Subcutaneous abdominal adipose tissue (tissue), 5 donors: ENCODE measurements at regions not wholly inside any gene's neighbourhood (a gene's known extent, or its start where the extent isn't known, plus 50 kb on each side); places are given as distances from the start of the nearest gene placed in this dataset.
"Not testable (repeated sequence)": the region's sequence is repeated elsewhere in the genome, so short reads cannot be mapped to it uniquely, and the experiment has no call there.

Source experiments
- H3K27ac ChIP-seq: one replicate; pipeline ENCODE4 v1.7.0; 2013; ENCODE audit warnings: low read depth, mild to moderate bottlenecking, inconsistent platforms, low read length, moderate library complexity
- H3K27me3 ChIP-seq, 5 donors: one replicate each; pipeline ENCODE4 v1.7.0; 2013; ENCODE audit warnings: low read length in 5 of 5, inconsistent platforms in 1 of 5; ENCODE audit not compliant: control insufficient read depth in 5 of 5, insufficient read depth in 4 of 5
- H3K36me3 ChIP-seq, 5 donors: one replicate each; pipeline ENCODE4 v1.7.0; 2013; ENCODE audit warnings: low read length in 5 of 5; ENCODE audit not compliant: control insufficient read depth in 5 of 5, insufficient read depth in 5 of 5
- H3K4me1 ChIP-seq, 5 donors: one replicate each; pipeline ENCODE4 v1.7.0; 2013; ENCODE audit warnings: low read length in 5 of 5, mild to moderate bottlenecking in 3 of 5, moderate library complexity in 1 of 5; ENCODE audit not compliant: control insufficient read depth in 5 of 5, insufficient read depth in 5 of 5
- H3K4me3 ChIP-seq, 5 donors: one replicate each; pipeline ENCODE4 v1.7.0; 2013; ENCODE audit warnings: low read length in 5 of 5, low read depth in 1 of 5
- H3K9ac ChIP-seq, 5 donors: one replicate each; pipeline ENCODE4 v1.7.0; 2013; ENCODE audit warnings: low read length in 5 of 5, mild to moderate bottlenecking in 4 of 5, moderate library complexity in 3 of 5
- H3K9me3 ChIP-seq, 5 donors: one replicate each; pipeline ENCODE4 v1.7.0; 2013; ENCODE audit warnings: low read length in 5 of 5; ENCODE audit not compliant: control insufficient read depth in 5 of 5
- donor health status: healthy.
- donor health status: healthy.
- donor health status: healthy.
- donor health status: healthy.
- donor health status: healthy.

- Histone ChIP-seq H3K4me1 (peaks cover 0 to 4% (median 0%) of the 10 kb centered on the region in 5 donors), H3K36me3 (no peaks in the 10 kb centered on the region), H3K4me3 (no peak overlapping the region), H3K9ac (no peak overlapping the region), H3K9me3 (no peaks in the 10 kb centered on the region), H3K27me3 (no peaks in the 10 kb centered on the region), H3K27ac (no peak overlapping the region)
These were observed 305.4 kb downstream of the MEX3B start for GRCh38 chr15:81740416-81740815.

- Histone ChIP-seq H3K27me3 (no peaks in the 10 kb centered on the region), H3K4me1 (no peaks in the 10 kb centered on the region), H3K9ac (no peak overlapping the region), H3K9me3 (no peaks in the 10 kb centered on the region), H3K36me3 (no peaks in the 10 kb centered on the region), H3K4me3 (no peak overlapping the region), H3K27ac (no peak overlapping the region)
These were observed 316.5 kb downstream of the MEX3B start for GRCh38 chr15:81729340-81729739.

GRCh38 chr15:81728726-81729125 is 317.1 kb downstream of the MEX3B start:
- no peaks in the 10 kb centered on the region for H3K36me3 ChIP-seq
- no peak overlapping the region for H3K27ac ChIP-seq
- H3K9me3 ChIP-seq = no peaks in the 10 kb centered on the region
- no peak overlapping the region for H3K4me3 ChIP-seq
- no peaks in the 10 kb centered on the region for H3K27me3 ChIP-seq
- H3K9ac ChIP-seq = no peak overlapping the region
- H3K4me1 ChIP-seq = peaks cover 0 to 2% (median 0%) of the 10 kb centered on the region in 5 donors

GRCh38 chr15:81725590-81725989 is 320.2 kb downstream of the MEX3B start:
- H3K4me1 ChIP-seq = peaks cover 0 to 9% (median 6%) of the 10 kb centered on the region in 5 donors
- H3K27ac ChIP-seq = no peak overlapping the region
- no peaks in the 10 kb centered on the region for H3K36me3 ChIP-seq
- H3K9ac ChIP-seq = no peak overlapping the region
- no peaks in the 10 kb centered on the region for H3K9me3 ChIP-seq
- H3K27me3 ChIP-seq = no peaks in the 10 kb centered on the region
- no peak overlapping the region for H3K4me3 ChIP-seq

GRCh38 chr15:81724536-81724935 is 321.3 kb downstream of the MEX3B start:
- H3K9me3 ChIP-seq = no peaks in the 10 kb centered on the region
- no peaks in the 10 kb centered on the region for H3K27me3 ChIP-seq
- no peaks in the 10 kb centered on the region for H3K36me3 ChIP-seq
- no peak overlapping the region for H3K4me3 ChIP-seq
- H3K27ac ChIP-seq = no peak overlapping the region
- H3K9ac ChIP-seq = no peak overlapping the region
- H3K4me1 ChIP-seq = peaks cover 0 to 9% (median 6%) of the 10 kb centered on the region in 5 donors

- H3K27me3 ChIP-seq = no peaks in the 10 kb centered on the region
- peaks cover 0 to 9% (median 6%) of the 10 kb centered on the region in 5 donors for H3K4me1 ChIP-seq
- H3K27ac ChIP-seq = no peak overlapping the region
These were observed 322.1 kb downstream of the MEX3B start for GRCh38 chr15:81723701-81724100.

GRCh38 chr15:81723113-81723651 is 322.6 kb downstream of the MEX3B start:
- H3K36me3 ChIP-seq = no peaks in the 10 kb centered on the region
- no peak overlapping the region for H3K27ac ChIP-seq
- H3K27me3 ChIP-seq = no peaks in the 10 kb centered on the region
- no peak overlapping the region for H3K9ac ChIP-seq
- H3K4me1 ChIP-seq = peaks cover 0 to 9% (median 6%) of the 10 kb centered on the region in 5 donors
- H3K4me3 ChIP-seq = no peak overlapping the region
- no peaks in the 10 kb centered on the region for H3K9me3 ChIP-seq

More at GRCh38 chr15:81723701-81724100, 322.1 kb downstream of the MEX3B start:
- no peak overlapping the region for H3K9ac ChIP-seq
- H3K36me3 ChIP-seq = no peaks in the 10 kb centered on the region
- H3K4me3 ChIP-seq = no peak overlapping the region
- no peaks in the 10 kb centered on the region for H3K9me3 ChIP-seq

- H3K36me3 ChIP-seq, H3K4me1 ChIP-seq: not testable (repeated sequence)
These were observed 329.4 kb downstream of the MEX3B start for GRCh38 chr15:81716468-81716867.

GRCh38 chr15:81710328-81710727 is 335.5 kb downstream of the MEX3B start:
- Histone ChIP-seq H3K27me3 (peaks cover 0 to 4% (median 0%) of the 10 kb centered on the region in 5 donors), H3K27ac (no peak overlapping the region)

More at GRCh38 chr15:81716468-81716867, 329.4 kb downstream of the MEX3B start:
- H3K4me3 ChIP-seq, H3K27ac ChIP-seq, H3K9me3 ChIP-seq, H3K27me3 ChIP-seq, H3K9ac ChIP-seq: not testable (repeated sequence)

GRCh38 chr15:81706816-81707346 is 332.9 kb upstream of the TMC3 start:
- H3K27ac ChIP-seq, H3K36me3 ChIP-seq, H3K9me3 ChIP-seq, H3K27me3 ChIP-seq, H3K9ac ChIP-seq, H3K4me1 ChIP-seq, H3K4me3 ChIP-seq: not testable (repeated sequence)

More at GRCh38 chr15:81710328-81710727, 335.5 kb downstream of the MEX3B start:
- H3K9me3 ChIP-seq = no peaks in the 10 kb centered on the region
- H3K36me3 ChIP-seq = no peaks in the 10 kb centered on the region
- H3K4me3 ChIP-seq = no peak overlapping the region
- H3K4me1 ChIP-seq = no peaks in the 10 kb centered on the region
- H3K9ac ChIP-seq = no peak overlapping the region
